ENCODE measurements at regions not wholly inside any gene's neighbourhood (a gene's known extent, or its start where the extent isn't known, plus 50 kb on each side); places are given as distances from the start of the nearest gene placed in this dataset.
"Not testable (repeated sequence)": the region's sequence is repeated elsewhere in the genome, so short reads cannot be mapped to it uniquely, and the experiment has no call there.

DNA sequence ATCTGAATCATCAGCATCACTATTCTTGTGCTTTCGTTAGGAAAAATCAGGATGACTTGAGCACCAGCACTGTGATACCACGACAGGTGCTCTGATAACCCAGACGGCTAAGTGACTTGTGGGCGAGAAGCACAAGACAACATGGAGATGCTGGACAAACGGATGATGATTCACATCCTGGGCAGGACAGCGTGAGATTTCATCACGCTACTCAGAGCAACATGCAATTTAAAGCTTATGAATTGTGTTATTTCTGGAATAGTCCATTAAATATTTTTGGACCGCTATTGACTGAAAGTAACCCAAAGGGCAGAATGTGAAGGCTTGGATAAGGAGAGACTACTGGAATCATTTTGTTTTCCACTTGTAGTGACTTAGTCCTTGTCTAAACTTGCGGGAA is 114.8 kb upstream of the DAPK1 start:
- DNase-seq: no peak

DNA sequence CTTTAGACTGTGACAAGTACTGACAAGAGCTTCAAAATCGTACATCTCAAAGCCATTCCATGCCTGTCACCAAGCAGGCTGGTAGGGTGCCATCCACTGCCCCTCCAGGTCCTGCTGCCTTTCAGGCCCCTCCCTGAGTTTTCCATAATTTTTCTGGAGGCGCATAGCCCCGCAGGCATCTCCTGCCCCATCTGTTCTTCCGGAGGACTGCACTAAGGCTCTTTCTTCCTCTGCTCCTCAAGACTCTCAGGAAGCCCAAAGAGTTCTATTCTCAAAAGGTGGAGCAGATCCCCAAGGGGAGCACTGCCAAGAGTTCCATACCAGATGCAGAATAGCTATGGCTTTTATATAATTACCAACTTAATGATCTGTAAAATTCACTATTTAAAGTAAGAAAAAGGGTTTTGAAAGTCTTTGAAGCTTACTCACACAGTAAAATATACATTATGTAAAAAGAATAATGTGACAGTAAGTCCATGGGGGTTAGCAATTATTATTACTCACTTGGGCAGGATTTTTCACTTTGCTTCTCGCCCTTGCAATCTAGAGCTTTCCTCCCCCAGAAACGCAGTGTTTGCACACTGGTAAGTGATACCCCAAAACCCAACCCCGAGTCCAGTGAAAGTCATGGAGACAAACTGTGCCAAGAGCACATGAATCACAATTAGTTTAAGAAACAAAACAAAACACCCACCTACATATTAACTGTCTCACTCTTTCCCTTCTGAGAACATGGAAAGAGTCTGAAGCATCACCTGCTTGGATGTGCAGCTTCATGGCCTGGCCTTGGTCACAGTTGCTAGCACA is 114.1 kb upstream of the DAPK1 start:
- no peak for DNase-seq

DNA sequence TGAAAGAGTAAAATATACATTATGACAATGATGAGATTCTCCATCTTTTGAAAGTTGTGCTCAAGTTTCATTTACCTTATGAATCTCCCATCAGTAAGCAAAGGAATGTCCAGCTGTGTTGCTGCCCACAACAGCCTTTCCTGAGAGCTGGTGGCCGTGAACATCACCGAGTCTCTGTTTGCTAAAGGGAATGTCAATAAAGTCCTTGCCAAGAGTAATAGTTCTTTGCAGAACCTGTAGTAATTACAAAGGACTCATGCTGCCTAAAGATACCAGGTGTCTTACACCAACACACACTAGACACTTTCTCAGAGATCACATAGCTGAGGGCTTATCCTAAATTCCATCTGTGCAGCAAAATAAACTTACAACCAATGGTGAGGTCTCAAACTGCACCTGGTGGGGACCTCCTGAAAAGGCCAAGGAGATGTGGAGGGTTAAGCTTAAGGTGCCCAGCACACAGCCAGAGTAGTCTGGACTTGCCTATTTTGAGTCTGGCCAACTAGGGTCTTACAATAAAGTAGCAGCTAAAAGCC is 111.1 kb upstream of the DAPK1 start:
- no peak for DNase-seq

DNA sequence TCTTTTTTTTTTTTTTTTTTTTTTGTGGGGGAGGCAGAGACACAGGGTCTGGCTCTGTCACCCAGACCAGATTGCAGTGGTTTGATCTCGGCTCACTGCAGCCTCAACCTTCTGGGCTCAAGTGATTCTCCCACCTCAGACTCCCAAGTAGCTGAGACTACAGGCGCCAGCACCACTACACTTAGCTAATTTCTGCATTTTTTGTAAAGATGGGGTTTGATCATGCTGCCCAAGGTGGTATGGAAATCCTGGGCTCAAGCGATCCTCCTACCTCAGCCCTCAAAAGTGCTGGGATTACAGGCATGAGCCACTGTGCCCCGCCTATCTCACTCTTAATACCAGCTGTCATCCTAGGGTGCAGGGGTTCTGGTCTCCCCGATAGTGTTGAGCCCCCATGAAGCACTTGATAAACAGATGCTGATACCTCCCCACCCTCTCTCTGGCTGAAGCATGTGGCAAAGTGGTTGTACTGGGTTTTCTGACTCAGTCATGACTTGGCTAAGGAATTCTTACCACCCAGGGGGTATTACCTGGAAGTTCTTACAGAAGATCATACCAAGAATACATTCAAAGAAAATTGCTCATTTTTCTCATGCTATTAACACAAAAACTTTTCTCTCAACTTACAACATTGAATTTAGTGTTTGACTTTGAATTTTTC is 110.2 kb upstream of the DAPK1 start:
- DNase-seq: no peak

DNA sequence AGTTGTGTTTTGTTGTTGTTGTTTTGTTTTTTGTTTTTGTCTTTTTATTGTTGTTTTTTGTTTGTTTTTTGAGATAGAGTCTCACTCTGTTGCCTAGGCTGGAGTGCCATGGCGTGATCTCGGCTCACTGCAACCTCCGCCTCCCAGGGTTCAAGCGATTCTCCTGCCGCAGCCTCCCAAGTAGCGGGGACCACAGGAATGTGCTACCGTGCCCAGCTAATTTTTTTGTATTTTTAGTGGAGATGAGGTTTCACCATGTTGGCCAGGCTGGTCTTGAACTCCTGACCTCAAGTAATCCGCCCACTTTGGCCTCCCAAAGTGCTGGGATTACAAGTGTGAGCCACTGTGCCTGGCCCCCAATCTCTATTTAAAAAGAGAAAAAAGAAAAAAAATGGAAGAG is 109.0 kb upstream of the DAPK1 start:
- not testable (repeated sequence) for DNase-seq

DNA sequence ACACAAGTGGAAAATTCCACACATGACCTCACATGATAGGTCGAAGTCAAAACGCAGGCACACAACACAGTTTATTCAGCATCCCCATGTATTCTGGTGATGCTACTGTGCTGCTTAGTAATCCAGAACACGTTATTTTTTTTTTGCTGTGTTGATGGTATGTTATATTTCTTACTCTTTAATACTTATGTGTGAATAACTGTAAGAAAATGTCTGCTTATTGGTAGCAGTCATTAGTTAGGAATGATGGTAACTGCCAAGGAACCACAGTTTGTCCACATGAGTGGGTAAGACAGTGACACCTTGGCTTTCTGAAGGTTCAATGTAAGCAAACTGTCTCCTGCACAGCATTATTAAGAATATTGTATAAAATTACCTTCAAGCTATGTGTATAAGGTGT is 107.7 kb upstream of the DAPK1 start:
- DNase-seq: no peak

DNA sequence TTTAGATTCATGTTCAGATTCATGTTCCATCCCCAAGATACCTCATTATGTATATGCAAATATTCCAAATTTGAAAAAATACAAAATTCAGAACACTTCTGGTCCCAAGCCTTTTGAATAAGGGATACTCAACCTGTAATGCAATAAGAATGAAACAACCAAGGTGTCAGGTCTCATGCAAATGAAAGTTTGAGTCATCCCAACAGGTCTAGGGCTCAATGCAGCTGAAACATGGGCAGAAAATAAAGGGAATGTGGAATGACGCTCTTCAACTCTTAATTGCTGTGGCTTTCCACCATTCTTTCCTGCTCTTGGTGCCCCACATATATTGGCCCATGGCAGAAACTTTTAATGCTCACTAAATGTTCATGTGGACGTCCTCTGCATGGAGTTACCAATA is 107.3 kb upstream of the DAPK1 start:
- no peak for DNase-seq

DNA sequence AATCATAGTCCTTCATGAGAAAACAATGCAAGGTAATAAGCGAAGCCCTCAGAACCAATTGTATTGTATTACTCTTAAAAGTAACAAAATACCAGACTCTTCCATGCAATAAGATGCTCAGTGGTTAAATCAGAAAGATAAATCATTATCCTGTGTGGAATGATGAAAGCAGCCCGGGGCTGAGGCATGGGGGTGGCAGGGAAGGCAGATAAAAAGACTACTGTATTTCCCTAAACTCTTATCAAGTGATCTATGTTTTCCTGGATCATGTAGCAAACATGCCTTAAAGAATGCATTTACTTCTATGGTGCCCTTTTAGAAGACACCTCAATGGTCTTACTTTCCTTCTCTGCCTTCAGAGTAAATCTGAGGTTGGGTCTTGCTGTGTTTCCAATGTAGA is 105.6 kb upstream of the DAPK1 start:
- no peak for DNase-seq

DNA sequence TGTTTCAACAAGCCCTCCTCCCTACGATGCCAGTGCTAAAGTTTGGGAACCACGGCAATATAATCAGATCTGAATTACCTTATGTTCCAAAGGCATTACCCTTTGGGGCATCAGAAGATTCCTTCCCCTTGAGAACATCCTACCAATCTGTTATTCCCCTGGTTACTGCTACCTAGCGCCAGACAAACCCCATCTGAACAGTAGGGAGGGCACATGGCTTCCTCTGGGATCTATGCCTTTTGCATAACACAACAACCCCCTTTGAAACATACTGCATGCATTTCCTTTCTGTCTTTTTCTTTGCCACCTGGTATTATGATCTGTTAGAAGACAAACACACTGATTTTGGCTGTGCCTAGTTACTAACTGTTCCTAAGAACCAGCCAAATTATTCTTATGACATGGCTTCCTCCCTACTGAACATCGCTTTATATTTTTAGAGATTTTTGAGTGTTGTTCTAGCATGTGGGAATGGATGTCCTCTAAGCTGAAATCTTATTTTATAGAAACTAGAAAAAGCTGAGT is 103.9 kb upstream of the DAPK1 start:
- DNase-seq: no peak

DNA sequence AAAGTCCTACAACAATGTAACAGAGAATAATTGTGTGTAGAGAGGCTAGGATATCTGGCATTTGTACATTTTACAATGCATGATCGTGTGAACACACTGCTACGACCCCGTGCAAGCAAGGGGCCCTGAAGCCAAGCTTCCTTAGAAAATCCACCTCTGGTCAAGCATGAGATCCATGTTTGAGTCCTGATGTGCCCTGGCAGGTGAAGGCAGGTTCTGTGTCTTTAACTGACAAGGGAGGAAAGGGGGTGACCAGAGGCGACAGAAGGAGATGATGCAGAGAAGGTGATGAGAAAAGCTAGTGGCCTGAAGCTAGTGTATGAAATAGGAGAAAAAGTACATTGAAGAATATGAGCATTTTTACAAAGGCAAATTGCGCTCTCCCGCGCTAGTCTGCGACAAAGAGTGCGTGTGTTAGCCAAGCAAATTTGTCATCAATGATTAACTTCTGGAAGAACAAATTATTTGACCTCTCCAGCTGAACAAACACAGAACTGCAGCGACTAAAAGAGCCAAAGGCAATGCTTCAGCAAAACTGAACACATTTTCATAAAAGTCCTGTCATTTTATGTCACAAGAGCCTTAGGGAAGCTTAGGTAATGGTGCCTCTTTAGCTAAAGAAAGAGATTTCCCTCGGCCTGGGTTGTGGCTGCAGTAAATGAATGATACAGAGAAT is 101.7 kb upstream of the DAPK1 start:
- DNase-seq: peak in 1 of 2 experiments; percentile 14

DNA sequence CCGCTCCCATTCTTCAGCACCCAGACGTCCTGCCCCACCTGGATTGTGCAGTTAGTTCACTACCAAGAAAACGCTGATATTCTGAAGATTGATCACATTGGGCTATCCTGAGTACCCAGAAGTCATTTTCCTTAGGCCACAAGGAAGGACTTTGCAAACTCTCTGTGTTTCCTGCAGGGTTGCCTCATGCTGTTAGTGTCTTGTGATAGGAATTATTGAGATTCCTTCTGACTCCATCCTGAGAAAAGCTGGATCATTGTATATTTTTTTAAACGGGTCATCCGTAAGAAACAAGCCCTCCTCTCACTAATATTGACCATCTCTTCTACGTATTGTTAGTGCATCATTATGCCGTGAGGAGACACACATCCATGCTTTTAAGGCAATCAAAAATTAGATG is 96.0 kb upstream of the DAPK1 start:
- no peak for DNase-seq

DNA sequence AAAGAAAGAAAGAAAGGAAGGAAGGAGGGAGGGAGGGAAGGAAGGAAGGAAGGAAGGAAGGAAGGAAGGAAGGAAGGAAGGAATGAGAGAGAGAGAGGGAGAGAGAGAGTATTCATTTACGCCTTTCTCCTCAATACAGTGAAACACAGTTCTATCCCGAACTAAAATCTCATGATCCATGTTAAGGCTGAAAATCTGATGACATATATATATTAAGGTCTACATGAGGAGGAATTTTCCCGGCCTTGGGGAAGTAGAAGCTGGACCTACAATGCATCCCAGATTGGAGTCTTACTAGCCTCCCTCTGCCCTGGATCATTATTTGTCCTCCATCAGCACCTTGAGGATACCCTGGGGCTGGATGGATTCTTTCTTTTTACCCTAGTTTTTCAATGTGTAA is 95.1 kb upstream of the DAPK1 start:
- DNase-seq: no peak

DNA sequence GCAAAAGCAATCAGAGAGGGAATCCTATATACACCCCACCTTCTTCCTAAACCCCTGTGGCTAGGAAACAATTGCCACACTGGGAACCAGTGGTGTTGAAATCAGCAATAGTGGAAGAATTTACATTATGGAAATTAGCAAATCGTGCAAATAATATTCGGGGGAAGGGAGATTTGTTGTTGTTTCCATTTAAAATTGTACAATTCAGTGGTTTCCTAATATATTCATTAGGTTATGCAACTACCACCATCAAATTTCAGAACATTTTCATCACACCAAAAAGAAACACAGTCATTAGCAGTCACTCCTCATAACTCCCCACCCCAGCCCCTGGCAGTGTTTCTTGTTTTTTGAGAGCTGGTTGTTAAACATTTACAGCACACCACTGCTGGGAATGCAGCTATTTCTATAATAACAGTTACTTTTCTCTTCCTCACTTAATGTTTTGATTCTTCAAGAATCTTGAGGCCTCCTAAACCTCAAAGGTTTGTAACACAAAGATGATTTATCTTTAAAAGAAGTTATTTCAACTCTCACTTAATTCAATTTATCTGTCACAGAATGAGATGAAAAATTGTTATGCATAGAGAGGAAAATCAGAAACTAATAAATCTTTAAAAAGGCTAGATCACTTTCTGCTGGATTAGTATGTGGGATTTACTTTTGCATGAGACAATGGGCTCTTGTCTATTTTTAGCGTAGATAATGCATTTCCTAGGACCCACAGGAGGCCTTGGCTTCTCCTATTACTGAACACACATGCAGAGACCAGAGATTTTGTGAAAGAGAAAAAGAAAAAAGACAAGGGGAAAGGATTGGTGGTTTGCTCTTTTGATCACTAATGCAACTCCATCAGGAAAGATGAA is 91.8 kb upstream of the DAPK1 start:
- DNase-seq: no peak

DNA sequence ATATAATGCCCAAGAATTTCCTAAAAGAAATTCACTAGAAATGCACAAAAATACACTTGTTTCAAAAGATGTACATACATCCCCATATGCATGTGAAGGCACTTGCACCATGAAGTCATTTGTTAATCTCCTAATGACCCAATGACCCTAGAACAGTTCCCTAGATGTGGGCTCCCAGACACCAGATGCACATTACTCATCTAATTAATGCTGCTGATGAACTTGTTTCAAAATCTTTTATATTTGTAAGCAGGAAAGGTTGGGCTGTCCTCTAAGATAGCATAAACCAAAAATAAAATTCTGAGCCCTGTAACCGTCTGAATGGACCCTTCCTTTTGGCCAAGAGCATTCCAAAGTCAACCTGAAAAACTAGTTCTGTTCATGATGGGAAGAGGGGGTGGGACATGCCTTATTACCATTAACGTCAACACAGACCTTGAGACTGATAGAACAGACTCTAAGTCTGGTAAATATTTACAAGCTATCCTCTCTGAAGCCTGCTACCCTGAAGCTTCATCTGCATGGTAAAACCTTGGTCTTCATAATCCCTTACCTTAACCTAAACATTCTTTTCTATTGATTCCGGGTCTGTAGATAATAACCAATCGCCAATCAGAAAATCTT is 91.0 kb upstream of the DAPK1 start:
- DNase-seq: no peak

DNA sequence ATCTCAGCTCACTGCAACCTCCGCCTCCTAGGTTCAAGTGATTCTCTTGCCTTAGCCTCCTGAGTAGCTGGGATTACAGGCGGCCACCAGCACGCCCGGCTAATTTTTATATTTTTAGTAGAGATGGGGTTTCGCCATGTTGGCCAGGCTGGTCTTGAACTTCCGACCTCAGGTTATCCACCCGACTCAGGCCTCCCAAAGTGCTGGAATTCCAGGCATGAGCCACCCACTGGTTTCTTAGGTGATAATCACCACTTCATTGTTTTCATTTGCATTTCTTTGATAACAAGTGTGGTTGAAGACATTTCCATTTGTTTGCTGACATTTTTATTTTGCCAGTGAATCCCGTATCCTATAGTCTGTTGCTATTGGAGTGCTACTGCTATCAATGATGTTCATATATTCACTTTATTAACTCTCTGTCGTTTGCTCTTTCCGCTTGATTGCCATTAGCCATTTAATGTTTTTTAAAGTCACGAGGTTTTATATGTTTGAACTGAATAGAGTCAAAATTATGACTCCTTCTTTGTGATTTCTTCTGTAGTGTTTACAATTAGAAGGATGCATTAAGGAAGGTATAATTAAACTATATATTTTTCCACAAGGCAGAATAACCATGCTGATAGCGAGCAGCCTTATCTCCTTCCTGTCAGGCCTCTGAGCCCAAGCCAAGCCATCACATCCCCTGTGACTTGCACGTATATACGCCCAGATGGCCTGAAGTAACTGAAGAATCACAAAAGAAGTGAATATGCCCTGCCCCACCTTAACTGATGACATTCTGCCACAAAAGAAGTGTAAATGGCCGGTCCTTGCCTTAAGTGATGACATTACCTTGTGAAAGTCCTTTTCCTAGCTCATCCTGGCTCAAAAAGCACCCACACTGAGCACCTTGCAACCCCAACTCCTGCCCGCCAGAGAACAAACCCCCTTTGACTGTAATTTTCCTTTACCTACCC is 87.3 kb upstream of the DAPK1 start:
- not testable (repeated sequence) for DNase-seq

DNA sequence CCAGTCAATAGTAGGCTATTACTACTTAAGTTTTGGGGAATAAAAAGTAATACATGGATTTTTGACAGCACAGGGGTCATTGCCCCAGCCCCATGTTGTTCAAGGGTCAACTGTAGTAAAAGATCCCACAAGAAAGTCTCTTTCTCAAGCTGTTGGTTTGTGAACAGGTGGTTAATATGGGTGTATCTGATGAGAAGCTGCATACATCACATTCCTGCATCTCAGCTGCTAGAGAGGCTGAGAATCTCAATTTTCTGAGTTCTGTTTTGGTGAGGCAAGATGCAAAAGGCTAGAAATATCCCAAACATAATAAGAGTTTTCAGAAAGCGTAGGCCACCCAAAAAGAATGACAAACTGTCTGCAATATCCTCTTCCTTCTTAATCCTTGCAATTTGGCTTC is 76.8 kb upstream of the DAPK1 start:
- DNase-seq: no peak

DNA sequence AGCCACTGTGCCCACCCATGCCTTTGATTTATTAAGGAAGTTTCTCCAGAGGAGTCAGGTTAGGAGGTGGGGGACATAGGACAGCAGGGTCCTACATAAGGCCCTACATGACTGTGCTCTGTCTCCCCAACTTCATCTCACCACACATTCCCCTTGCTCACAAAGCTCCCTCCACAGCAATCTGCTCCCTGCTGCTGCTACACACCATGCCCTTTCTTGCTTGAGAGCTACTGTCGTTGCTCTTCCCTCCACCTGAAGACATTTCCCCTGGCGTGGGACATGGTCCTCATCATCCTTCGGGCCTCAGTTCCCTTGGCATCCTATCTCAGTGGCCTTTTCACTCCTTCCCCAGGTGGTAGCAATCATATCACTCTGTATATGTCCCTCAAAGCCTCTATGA is 75.9 kb upstream of the DAPK1 start:
- DNase-seq: no peak

DNA sequence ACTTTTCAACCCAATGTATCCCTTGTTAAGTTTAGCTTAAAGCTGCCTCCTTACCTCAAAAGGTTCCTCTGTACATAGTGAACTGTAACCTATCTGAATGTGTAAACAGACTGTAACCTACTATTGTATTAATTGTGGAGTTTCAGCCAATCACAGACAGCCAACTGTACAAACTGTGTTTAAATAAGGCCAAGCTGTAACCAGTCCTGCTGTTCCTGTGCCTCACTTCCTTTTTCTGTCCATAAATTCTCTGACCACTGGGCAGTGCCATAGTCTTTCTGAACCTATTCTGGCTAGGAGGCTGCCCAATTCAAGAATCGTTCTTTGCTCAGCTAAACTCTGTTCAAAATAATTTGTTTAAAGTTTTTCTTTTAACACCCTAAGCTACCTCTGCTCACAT is 74.7 kb upstream of the DAPK1 start:
- no peak for DNase-seq

DNA sequence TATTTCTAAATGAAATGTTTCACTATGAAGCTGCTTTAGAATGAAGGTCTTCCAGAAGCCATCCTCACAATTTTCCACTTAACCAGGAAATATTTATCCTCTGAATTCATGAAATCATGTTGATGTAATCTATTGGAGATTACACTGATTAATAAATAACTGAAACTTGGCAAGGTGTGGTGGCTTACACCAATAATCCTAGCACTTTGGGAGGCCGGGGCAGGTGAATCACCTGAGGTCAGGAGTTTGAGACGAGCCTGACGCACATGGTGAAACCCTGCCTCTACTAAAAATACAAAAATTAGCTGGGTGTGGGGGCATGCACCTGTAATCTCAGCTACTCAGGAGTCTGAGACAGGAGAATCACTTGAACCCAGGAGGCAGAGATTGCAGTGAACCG is 73.8 kb upstream of the DAPK1 start:
- not testable (repeated sequence) for DNase-seq

DNA sequence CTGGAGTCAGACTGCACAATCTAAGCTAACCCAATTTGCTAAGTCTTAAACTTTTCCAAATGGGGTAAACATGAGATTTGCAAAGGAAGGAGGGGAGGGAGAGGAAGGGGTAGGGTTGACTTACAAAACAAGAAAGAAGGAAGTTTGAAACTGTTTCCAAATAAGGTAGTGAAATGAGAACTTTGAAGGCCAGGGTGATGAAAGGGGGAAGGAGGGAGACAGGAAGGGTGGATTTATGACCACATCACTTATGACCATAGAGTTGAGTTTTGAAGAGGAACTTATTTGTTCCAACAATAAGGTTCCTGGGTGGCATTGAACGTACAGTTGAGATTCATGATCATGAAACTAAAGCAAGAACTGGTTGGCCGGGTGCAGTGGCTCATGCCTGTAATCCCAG is 72.5 kb upstream of the DAPK1 start:
- DNase-seq: no peak
